Erythroblast (primary cell): ENCODE measurements at regions not wholly inside any gene's neighbourhood (a gene's known extent, or its start where the extent isn't known, plus 50 kb on each side); places are given as distances from the start of the nearest gene placed in this dataset.
"Not testable (repeated sequence)": the region's sequence is repeated elsewhere in the genome, so short reads cannot be mapped to it uniquely, and the experiment has no call there.

ENCODE experiments used
- GATA1 ChIP-seq: IDR thresholded peaks from 2 replicates; pipeline ENCODE4 v1.6.1; 2011; ENCODE audit warnings: low read depth, mild to moderate bottlenecking, control low read depth, low read length, moderate library complexity
- POLR2A ChIP-seq: IDR thresholded peaks from 2 replicates; pipeline ENCODE4 v1.6.1; 2011; ENCODE audit warnings: mild to moderate bottlenecking, low read length

- TF ChIP-seq POLR2A, GATA1: not testable (repeated sequence)
These were observed 200.3 kb upstream of the FKBP1C start for GRCh38 chr6:63010962-63011361.
